Chondrocyte (in vitro differentiated cells): ENCODE measurements at regions not wholly inside any gene's neighbourhood (a gene's known extent, or its start where the extent isn't known, plus 50 kb on each side); places are given as distances from the start of the nearest gene placed in this dataset.

ENCODE experiments used
- DNase-seq: peaks from one replicate; pipeline ENCODE4 v3.0.0; 2021; ENCODE audit warnings: mixed read lengths, low spot score
- H3K27ac Mint-ChIP-seq: one replicate; pipeline ENCODE4 v1.8.0; 2021; ENCODE audit warnings: mild to moderate bottlenecking, moderate library complexity, mixed read lengths; ENCODE audit not compliant: unreplicated experiment
- H3K27me3 Mint-ChIP-seq: 2 replicates; pipeline ENCODE4 v1.8.0; 2021; ENCODE audit warnings: low read depth, mixed read lengths
- H3K36me3 Mint-ChIP-seq: 2 replicates; pipeline ENCODE4 v1.8.0; 2021; ENCODE audit warnings: low read depth, mixed read lengths
- H3K4me1 Mint-ChIP-seq: 2 replicates; pipeline ENCODE4 v1.8.0; 2021; ENCODE audit warnings: low read depth, mild to moderate bottlenecking, mixed read lengths
- H3K4me3 Mint-ChIP-seq: one replicate; pipeline ENCODE4 v1.8.0; 2021; ENCODE audit warnings: mild to moderate bottlenecking, moderate library complexity, mixed read lengths; ENCODE audit not compliant: unreplicated experiment
- H3K9me3 Mint-ChIP-seq: 2 replicates; pipeline ENCODE4 v1.8.0; 2021; ENCODE audit warnings: low read depth, mixed read lengths
- CTCF ChIP-seq: fragments of 200-600 bp; sonication (generic); IDR thresholded peaks from 2 replicates; pipeline ENCODE4 v1.5.0; 2021; ENCODE audit warnings: antibody characterized with exemption, mild to moderate bottlenecking, moderate library complexity

GRCh38 chr18:26734760-26735159 lies 130.7 kb downstream of the AQP4 start:
- no peak for DNase-seq
- Mint-ChIP-seq H3K36me3 (no peaks in the 10 kb centered on the region), H3K4me1 (no peaks in the 10 kb centered on the region), H3K4me3 (no peak overlapping the region), H3K27ac (no peak overlapping the region), H3K9me3 (no peaks in the 10 kb centered on the region), H3K27me3 (peaks cover 3% of the 10 kb centered on the region)
- TF ChIP-seq CTCF, result no peak

DNA sequence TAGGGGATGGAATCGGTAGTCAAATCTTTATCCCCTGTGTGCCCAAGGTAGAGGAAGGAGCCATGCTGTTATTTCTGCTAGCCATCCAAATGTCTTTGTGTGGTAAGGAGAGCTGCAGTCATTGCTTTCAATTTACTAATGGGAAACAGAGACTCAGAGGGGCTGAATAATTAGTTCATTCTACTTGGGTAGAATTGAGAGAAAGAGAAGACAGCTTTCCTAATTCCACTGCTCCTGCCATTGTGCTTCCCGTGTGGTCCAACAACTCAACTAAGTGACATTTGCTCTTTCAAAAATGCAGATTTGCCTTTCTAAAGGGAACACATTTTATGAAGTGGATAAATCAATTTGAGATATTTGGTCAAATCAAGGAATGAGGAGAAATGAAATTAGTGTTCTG lies 136.1 kb downstream of the AQP4 start:
- TF ChIP-seq CTCF, result no peak
- no peak overlapping the region for H3K4me3 Mint-ChIP-seq

GRCh38 chr18:26729008-26729407 lies 136.5 kb downstream of the AQP4 start:
- Mint-ChIP-seq H3K4me1 (no peaks in the 10 kb centered on the region), H3K27me3 (peaks cover 18% of the 10 kb centered on the region), H3K36me3 (no peaks in the 10 kb centered on the region), H3K27ac (no peak overlapping the region), H3K4me3 (no peak overlapping the region), H3K9me3 (no peaks in the 10 kb centered on the region)
- TF ChIP-seq CTCF, result no peak
- no peak for DNase-seq

More for the DNA sequence above, 136.1 kb downstream of the AQP4 start:
- no peak for DNase-seq
- Mint-ChIP-seq H3K27me3 (peaks cover 18% of the 10 kb centered on the region), H3K9me3 (no peaks in the 10 kb centered on the region), H3K4me1 (no peaks in the 10 kb centered on the region), H3K27ac (no peak overlapping the region), H3K36me3 (no peaks in the 10 kb centered on the region)

- peaks cover 15% of the 10 kb centered on the region for H3K27me3 Mint-ChIP-seq
- DNase-seq, result no peak
- no peaks in the 10 kb centered on the region for H3K36me3 Mint-ChIP-seq
- no peaks in the 10 kb centered on the region for H3K9me3 Mint-ChIP-seq
- no peak overlapping the region for H3K27ac Mint-ChIP-seq
- no peak overlapping the region for H3K4me3 Mint-ChIP-seq
- TF ChIP-seq CTCF, result no peak
- H3K4me1 Mint-ChIP-seq, result peaks cover 9% of the 10 kb centered on the region
Observed at GRCh38 chr18:26723981-26724380, 141.5 kb downstream of the AQP4 start.

DNA sequence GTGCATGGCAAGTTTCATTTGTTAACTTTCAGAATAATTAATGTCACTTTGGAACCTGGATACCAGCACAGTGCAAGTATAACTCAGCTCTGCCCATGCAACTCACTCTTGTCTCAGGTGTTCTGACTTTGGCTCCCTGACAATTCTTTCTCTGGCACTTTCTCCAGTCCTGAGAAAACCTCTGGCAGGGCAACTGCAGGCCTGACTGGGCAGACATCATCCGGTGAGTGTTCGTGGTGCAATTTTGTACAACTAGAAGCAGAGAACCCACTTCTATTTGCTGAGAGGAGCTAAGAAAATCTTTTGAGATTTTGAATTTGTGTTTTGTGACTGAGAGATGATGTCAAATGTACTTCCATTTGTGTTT lies 143.0 kb downstream of the AQP4 start:
- no peak for DNase-seq
- Mint-ChIP-seq H3K4me3 (no peak overlapping the region), H3K27ac (no peak overlapping the region), H3K27me3 (peaks cover 7% of the 10 kb centered on the region), H3K9me3 (no peaks in the 10 kb centered on the region), H3K36me3 (no peaks in the 10 kb centered on the region), H3K4me1 (peaks cover 9% of the 10 kb centered on the region)
- TF ChIP-seq CTCF, result no peak
